Fibroblast of lung (primary cell): ENCODE measurements at regions not wholly inside any gene's neighbourhood (a gene's known extent, or its start where the extent isn't known, plus 50 kb on each side); places are given as distances from the start of the nearest gene placed in this dataset.

Experiments used
- DNase-seq, 2 donors: peaks; one replicate each; pipeline versions ENCODE4 v3.0.0 to v3.0.0-alpha.2; 2010; ENCODE audit warnings: low read depth in 2 of 2
- H2AFZ ChIP-seq: 2 replicates; pipeline ENCODE4 v1.5.1; 2012; ENCODE audit warnings: low read length, control low read depth, inconsistent platforms
- H3K27ac ChIP-seq: 2 replicates; pipeline ENCODE4 v1.5.1; 2011; ENCODE audit warnings: low read length, control low read depth; ENCODE audit not compliant: insufficient read depth
- H3K27me3 ChIP-seq: 2 replicates; pipeline ENCODE4 v1.5.1; 2011; ENCODE audit warnings: mild to moderate bottlenecking, low read length; ENCODE audit not compliant: control insufficient read depth, insufficient read depth
- H3K36me3 ChIP-seq: 2 replicates; pipeline ENCODE4 v1.5.1; 2011; ENCODE audit warnings: low read length; ENCODE audit not compliant: control insufficient read depth, insufficient read depth
- H3K4me1 ChIP-seq: 2 replicates; pipeline ENCODE4 v1.5.1; 2011; ENCODE audit warnings: low read length; ENCODE audit not compliant: control insufficient read depth, insufficient read depth; ENCODE audit errors: extremely low read depth
- H3K4me2 ChIP-seq: 2 replicates; pipeline ENCODE4 v1.5.1; 2011; ENCODE audit warnings: low read length, control low read depth; ENCODE audit not compliant: insufficient read depth; ENCODE audit errors: extremely low read depth
- H3K4me3 ChIP-seq, 4 experiments: fragments of 200-600 bp in 1 of 4; sonication (generic) in 1 of 4; replicated peaks in 1 of 4; 2 replicates each; pipeline ENCODE4 v1.5.1; 2011 to 2016; ENCODE audit warnings: low read length in 4 of 4, low read depth in 3 of 4, mild to moderate bottlenecking in 3 of 4, control low read depth in 2 of 4, inconsistent platforms in 1 of 4, mixed read lengths in 1 of 4; ENCODE audit not compliant: insufficient read depth in 1 of 4; ENCODE audit errors: control extremely low read depth in 1 of 4
- H3K79me2 ChIP-seq: 2 replicates; pipeline ENCODE4 v1.5.1; 2012; ENCODE audit warnings: mild to moderate bottlenecking, low read length, inconsistent platforms; ENCODE audit not compliant: control insufficient read depth, insufficient read depth
- H3K9ac ChIP-seq: 2 replicates; pipeline ENCODE4 v1.5.1; 2011; ENCODE audit warnings: mild to moderate bottlenecking, low read length, control low read depth; ENCODE audit not compliant: insufficient read depth
- H3K9me3 ChIP-seq: 2 replicates; pipeline ENCODE4 v1.5.1; 2012; ENCODE audit warnings: low read depth, low read length; ENCODE audit not compliant: control insufficient read depth, insufficient read depth
- H4K20me1 ChIP-seq: 2 replicates; pipeline ENCODE4 v1.5.1; 2011; ENCODE audit warnings: low read length; ENCODE audit not compliant: control insufficient read depth, insufficient read depth; ENCODE audit errors: extremely low read depth
- CTCF ChIP-seq, 2 donors: IDR thresholded peaks in 1 of 2; conservative IDR thresholded peaks in 1 of 2; 1 replicate in 1 of 2; 2 replicates in 1 of 2; pipeline ENCODE4 v1.5.1; 2011 to 2012; ENCODE audit warnings: low read length in 2 of 2, control low read depth in 1 of 2, inconsistent platforms in 1 of 2, low read depth in 1 of 2, mild to moderate bottlenecking in 1 of 2
- EZH2 ChIP-seq: IDR thresholded peaks from 2 replicates; pipeline ENCODE4 v1.5.1; 2012; ENCODE audit warnings: low read length, control low read depth, mild to moderate bottlenecking; ENCODE audit errors: missing control alignments

- Histone ChIP-seq H3K4me1 (no peaks in the 10 kb centered on the region), H3K4me2 (no peak overlapping the region), H3K4me3 (no peak overlapping the region), H3K79me2 (no peaks in the 10 kb centered on the region), H3K27me3 (no peaks in the 10 kb centered on the region), H4K20me1 (no peaks in the 10 kb centered on the region), H3K27ac (no peak overlapping the region), H2AFZ (no peak overlapping the region), H3K36me3 (no peaks in the 10 kb centered on the region), H3K9me3 (no peaks in the 10 kb centered on the region), H3K9ac (no peak overlapping the region)
- no peak for DNase-seq
- TF ChIP-seq EZH2 (no peak), CTCF (conservative IDR thresholded peaks at IDR 0.05 in 1 of 2, IDR thresholded peaks at IDR 0.05 in 1 of 2; ENCODE audit: low read depth in 1 of 2, low read length in 2 of 2) (no peak)
Observed at GRCh38 chr18:34280000-34280399, 55.3 kb upstream of the NOL4 start.

GRCh38 chr18:34280653-34281052 lies 55.9 kb upstream of the NOL4 start:
- Histone ChIP-seq H4K20me1 (no peaks in the 10 kb centered on the region), H3K27ac (no peak overlapping the region), H3K79me2 (no peaks in the 10 kb centered on the region), H3K27me3 (no peaks in the 10 kb centered on the region), H3K9ac (no peak overlapping the region), H3K4me1 (no peaks in the 10 kb centered on the region), H2AFZ (no peak overlapping the region), H3K4me3 (no peak overlapping the region), H3K9me3 (no peaks in the 10 kb centered on the region), H3K36me3 (no peaks in the 10 kb centered on the region), H3K4me2 (no peak overlapping the region)
- no peak for DNase-seq
- TF ChIP-seq EZH2 (no peak), CTCF (conservative IDR thresholded peaks at IDR 0.05 in 1 of 2, IDR thresholded peaks at IDR 0.05 in 1 of 2; ENCODE audit: low read depth in 1 of 2, low read length in 2 of 2) (no peak)

- Histone ChIP-seq H3K27ac (no peak overlapping the region), H3K9me3 (no peaks in the 10 kb centered on the region), H3K9ac (no peak overlapping the region), H3K36me3 (no peaks in the 10 kb centered on the region), H3K79me2 (no peaks in the 10 kb centered on the region), H3K4me2 (no peak overlapping the region), H3K27me3 (no peaks in the 10 kb centered on the region), H3K4me3 (no peak overlapping the region), H4K20me1 (no peaks in the 10 kb centered on the region), H2AFZ (no peak overlapping the region), H3K4me1 (no peaks in the 10 kb centered on the region)
- no peak for DNase-seq
- no peak for TF ChIP-seq EZH2
- TF ChIP-seq CTCF (conservative IDR thresholded peaks at IDR 0.05 in 1 of 2, IDR thresholded peaks at IDR 0.05 in 1 of 2; ENCODE audit: low read depth in 1 of 2, low read length in 2 of 2): no peak
Observed at GRCh38 chr18:34281290-34281689, 56.6 kb upstream of the NOL4 start.
